ENCODE measurements at regions not wholly inside any gene's neighbourhood (a gene's known extent, or its start where the extent isn't known, plus 50 kb on each side); places are given as distances from the start of the nearest gene placed in this dataset.

DNA sequence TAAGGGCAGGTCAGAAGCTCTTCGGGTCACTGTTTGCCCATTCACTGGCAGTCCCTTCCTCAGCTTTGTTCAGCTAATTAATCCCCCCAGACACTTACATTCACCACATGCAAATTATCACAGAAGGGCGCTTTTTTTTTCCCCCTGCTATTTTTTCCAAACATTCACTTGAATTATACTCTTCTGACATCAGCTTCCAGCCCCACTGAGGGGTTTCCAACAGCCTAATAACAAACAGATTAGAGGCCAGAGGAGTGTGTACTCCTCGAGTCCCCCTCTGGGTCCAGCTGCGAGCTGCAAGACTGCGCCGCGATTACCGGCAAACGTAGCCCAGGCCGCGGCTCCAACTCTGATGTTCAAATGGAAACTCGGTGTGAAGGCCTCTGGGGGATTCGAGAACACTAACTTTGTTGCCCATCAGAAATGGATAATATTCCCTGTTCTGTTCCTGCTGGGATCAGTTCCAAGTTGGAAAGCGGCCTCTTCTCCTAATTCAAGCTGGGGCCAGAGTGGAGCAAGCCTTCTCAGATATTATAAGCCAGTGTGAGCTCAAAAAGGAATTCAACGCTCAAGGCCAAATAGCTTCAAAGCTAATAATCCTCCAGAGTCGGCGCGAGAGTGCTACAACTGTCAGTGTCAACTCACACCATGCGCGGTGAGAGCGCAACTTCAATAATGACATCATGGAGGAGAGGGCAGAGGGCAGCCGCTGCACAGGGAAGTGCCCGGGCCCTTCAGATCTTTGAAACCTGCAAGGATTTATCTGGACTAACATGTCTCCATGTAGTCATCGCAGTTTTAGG, 560.8 kb downstream of the BNC2 start:
- TF ChIP-seq, protein P1, sequence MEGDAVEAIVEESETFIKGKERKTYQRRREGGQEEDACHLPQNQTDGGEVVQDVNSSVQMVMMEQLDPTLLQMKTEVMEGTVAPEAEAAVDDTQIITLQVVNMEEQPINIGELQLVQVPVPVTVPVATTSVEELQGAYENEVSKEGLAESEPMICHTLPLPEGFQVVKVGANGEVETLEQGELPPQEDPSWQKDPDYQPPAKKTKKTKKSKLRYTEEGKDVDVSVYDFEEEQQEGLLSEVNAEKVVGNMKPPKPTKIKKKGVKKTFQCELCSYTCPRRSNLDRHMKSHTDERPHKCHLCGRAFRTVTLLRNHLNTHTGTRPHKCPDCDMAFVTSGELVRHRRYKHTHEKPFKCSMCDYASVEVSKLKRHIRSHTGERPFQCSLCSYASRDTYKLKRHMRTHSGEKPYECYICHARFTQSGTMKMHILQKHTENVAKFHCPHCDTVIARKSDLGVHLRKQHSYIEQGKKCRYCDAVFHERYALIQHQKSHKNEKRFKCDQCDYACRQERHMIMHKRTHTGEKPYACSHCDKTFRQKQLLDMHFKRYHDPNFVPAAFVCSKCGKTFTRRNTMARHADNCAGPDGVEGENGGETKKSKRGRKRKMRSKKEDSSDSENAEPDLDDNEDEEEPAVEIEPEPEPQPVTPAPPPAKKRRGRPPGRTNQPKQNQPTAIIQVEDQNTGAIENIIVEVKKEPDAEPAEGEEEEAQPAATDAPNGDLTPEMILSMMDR (conservative IDR thresholded peaks at IDR 0.05 in 1 of 2, IDR thresholded peaks at IDR 0.05 in 1 of 2; ENCODE audit: extremely low read depth in 1 of 2, insufficient read depth in 1 of 2, low read depth in 1 of 2, low read length in 2 of 2): no peak
- no peak for TF ChIP-seq EZH2 (IDR thresholded peaks at IDR 0.05; ENCODE audit: borderline replicate concordance, low read length)

All from mammary epithelial cell (primary cell).